ENCODE measurements at regions not wholly inside any gene's neighbourhood (a gene's known extent, or its start where the extent isn't known, plus 50 kb on each side); places are given as distances from the start of the nearest gene placed in this dataset.
A peak's percentile ranks its signal among the peaks of the same experiment; 100 is the strongest.

DNA sequence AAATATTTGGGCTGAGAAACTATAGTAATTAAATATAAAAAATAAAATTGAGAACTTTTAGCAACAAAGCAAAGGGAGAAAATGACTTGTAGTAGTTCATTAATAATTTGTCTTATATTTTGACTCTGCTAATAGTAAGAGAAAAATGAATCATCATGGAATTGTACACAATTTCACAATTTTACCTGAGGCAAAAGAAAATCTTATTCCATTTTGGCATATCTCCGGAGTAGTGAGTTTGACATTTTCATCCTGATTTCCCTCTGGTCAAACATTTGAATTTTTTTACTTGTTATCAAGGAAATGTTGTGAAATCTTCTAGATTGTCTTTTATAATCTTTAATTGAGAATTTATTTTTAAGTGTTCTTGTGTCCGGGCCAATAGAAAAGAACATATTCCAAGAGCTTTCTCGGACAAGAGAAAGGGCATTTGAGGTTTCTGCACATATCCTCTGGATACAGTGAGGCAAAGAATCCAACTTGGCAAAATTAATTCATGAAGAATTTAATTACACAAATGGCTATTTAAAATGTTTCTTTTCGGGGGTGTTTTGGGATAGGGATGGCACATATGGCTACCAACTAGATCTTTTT lies 89.3 kb upstream of the IGSF10 start:
- TF ChIP-seq CTCF (IDR thresholded peaks at IDR 0.05): no peak
- no peak overlapping the region for H3K27ac ChIP-seq

GRCh38 chr3:151548195-151548594 lies 87.3 kb upstream of the IGSF10 start:
- no peak overlapping the region for H3K4me3 ChIP-seq
- TF ChIP-seq CTCF (IDR thresholded peaks at IDR 0.05): no peak
- no peak overlapping the region for H3K27ac ChIP-seq
- no peak for DNase-seq (ENCODE audit: low spot score)

More for the DNA sequence above, 89.3 kb upstream of the IGSF10 start:
- H3K4me3 ChIP-seq: no peak overlapping the region
- no peak for DNase-seq (ENCODE audit: low spot score)

DNA sequence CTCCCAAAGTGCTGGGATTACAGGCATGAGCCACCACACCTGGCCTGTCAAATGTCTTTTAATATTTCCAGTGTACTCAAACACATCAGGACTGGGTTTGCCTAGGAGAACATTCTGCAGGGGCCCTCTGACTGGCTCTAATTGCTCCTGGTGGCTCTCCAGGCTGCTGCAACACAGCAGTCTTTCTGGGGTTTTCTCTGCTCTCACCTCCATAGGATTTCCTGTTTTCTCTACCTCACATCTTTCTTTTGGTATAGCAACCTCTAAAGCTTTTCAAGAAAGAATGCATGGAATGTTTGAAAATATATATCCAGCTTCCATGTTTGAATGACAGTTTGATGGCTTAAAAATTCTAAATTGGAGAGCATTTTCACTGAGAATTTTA lies 83.3 kb upstream of the IGSF10 start:
- no peak for TF ChIP-seq CTCF (IDR thresholded peaks at IDR 0.05)
- H3K27ac ChIP-seq: no peak overlapping the region
- H3K4me3 ChIP-seq: no peak overlapping the region
- no peak for DNase-seq (ENCODE audit: low spot score)

- no peak overlapping the region for H3K4me3 ChIP-seq
- H3K27ac ChIP-seq: no peak overlapping the region
- no peak for DNase-seq (ENCODE audit: low spot score)
- no peak for TF ChIP-seq CTCF (IDR thresholded peaks at IDR 0.05)
Measured at GRCh38 chr3:151541178-151541577, 80.3 kb upstream of the IGSF10 start.

GRCh38 chr3:151539599-151539998 lies 78.7 kb upstream of the IGSF10 start:
- Histone ChIP-seq H3K27ac (no peak overlapping the region), H3K4me3 (no peak overlapping the region)
- no peak for DNase-seq (ENCODE audit: low spot score)
- no peak for TF ChIP-seq CTCF (IDR thresholded peaks at IDR 0.05)

- Histone ChIP-seq H3K27ac (peak overlapping the region in 1 of 2 donors; percentile 25), H3K4me3 (no peak overlapping the region)
- DNase-seq (ENCODE audit: low spot score): no peak
- TF ChIP-seq CTCF (IDR thresholded peaks at IDR 0.05): no peak
Measured at GRCh38 chr3:151538456-151539393, 77.9 kb upstream of the IGSF10 start.

DNA sequence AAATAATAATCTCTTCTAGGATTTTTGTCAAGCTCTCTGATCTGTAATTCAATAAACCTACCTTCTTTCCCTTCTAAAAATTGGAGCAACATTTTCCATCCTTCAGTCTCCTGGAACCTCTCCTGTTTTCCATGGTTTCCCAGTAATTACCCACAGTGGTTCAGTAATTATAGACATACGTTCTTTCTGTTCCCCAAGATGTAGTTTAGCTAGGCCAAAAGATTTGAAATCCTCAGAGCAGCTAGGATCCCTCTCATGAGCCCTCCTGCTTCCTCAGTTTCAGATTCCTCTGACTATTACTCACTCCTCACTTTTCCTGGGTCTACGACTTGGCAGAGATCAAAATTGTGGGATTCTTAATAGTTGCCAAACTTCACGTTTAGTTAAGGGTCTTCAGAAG lies 76.9 kb upstream of the IGSF10 start:
- H3K27ac ChIP-seq: peak overlapping the region in 1 of 2 donors; percentile 19
- no peak for DNase-seq (ENCODE audit: low spot score)
- no peak overlapping the region for H3K4me3 ChIP-seq
- TF ChIP-seq CTCF (IDR thresholded peaks at IDR 0.05): no peak

Data from coronary artery (tissue), 2 donors.